PC-3 (cell line): ENCODE measurements at regions not wholly inside any gene's neighbourhood (a gene's known extent, or its start where the extent isn't known, plus 50 kb on each side); places are given as distances from the start of the nearest gene placed in this dataset.

Source experiments
- ATAC-seq: fragments of 200-7000 bp; cut with Tn5 transposase; 2 replicates; pipeline ENCODE4 v1.9.1; 2020; ENCODE audit warnings: mild to moderate bottlenecking, moderate library complexity
- BruUV-seq: library from RNA; stranded (reverse); fragments of 400-500 nt; replicated peaks from 2 replicates; lab custom pipeline; 2021; lab: Mats Ljungman, UMichigan
- CTCF ChIA-PET: fragments of 300-600 bp; sonication (Branson Sonifier 250); formaldehyde crosslinking; loops from one replicate; lab custom pipeline; 2022; ENCODE audit warnings: antibody characterized with exemption; lab: Charles Lee
- POLR2A ChIA-PET: fragments of 300-600 bp; sonication (Branson Sonifier 250); formaldehyde crosslinking; loops from one replicate; lab custom pipeline; 2022; ENCODE audit warnings: antibody characterized with exemption; ENCODE audit not compliant: unreplicated experiment; lab: Charles Lee
- DNase-seq: peaks from one replicate; pipeline ENCODE4 v3.0.0-alpha.2; 2015
- H2AFZ ChIP-seq: fragments of 300-600 bp; sonication (generic); 2 replicates; pipeline ENCODE4 v1.6.0; 2016; ENCODE audit warnings: antibody characterized with exemption, low read length
- H3F3A ChIP-seq: fragments of 300-600 bp; sonication (generic); one replicate; pipeline ENCODE4 v1.6.0; 2017; ENCODE audit warnings: antibody characterized with exemption, low read length, control low read depth, mild to moderate bottlenecking; ENCODE audit not compliant: unreplicated experiment
- H3K27ac ChIP-seq: fragments of 300-600 bp; sonication (generic); 2 replicates; pipeline ENCODE4 v1.5.1; 2016; ENCODE audit warnings: mild to moderate bottlenecking, low read length
- H3K27me3 ChIP-seq: fragments of 300-600 bp; sonication (generic); 2 replicates; pipeline ENCODE4 v1.6.1; 2016; ENCODE audit warnings: low read length, mixed read lengths
- H3K36me3 ChIP-seq: fragments of 300-600 bp; sonication (generic); 2 replicates; pipeline ENCODE4 v1.6.1; 2016; ENCODE audit warnings: low read depth, mixed run types, low read length, mixed read lengths
- H3K4me1 ChIP-seq: fragments of 300-600 bp; sonication (generic); 2 replicates; pipeline ENCODE4 v1.5.1; 2016; ENCODE audit warnings: low read length; ENCODE audit not compliant: insufficient read depth
- H3K4me2 ChIP-seq: fragments of 300-600 bp; sonication (generic); 2 replicates; pipeline ENCODE4 v1.6.0; 2016; ENCODE audit warnings: low read length
- H3K4me3 ChIP-seq: fragments of 300-600 bp; sonication (generic); 2 replicates; pipeline ENCODE4 v1.5.1; 2016; ENCODE audit warnings: mild to moderate bottlenecking, low read length, mixed read lengths
- H3K79me2 ChIP-seq: fragments of 300-600 bp; sonication (generic); 2 replicates; pipeline ENCODE4 v1.6.1; 2017; ENCODE audit warnings: low read length, mixed read lengths
- H3K9ac ChIP-seq: fragments of 300-600 bp; sonication (generic); 2 replicates; pipeline ENCODE4 v1.6.0; 2016; ENCODE audit warnings: mild to moderate bottlenecking, low read length
- H3K9me2 ChIP-seq: fragments of 300-600 bp; sonication (generic); replicated peaks from 2 replicates; pipeline ENCODE4 v1.6.1; 2016; ENCODE audit warnings: mixed run types, low read length, mixed read lengths
- H3K9me3 ChIP-seq: fragments of 300-600 bp; sonication (generic); 2 replicates; pipeline ENCODE4 v1.6.1; 2016; ENCODE audit warnings: low read length, mixed read lengths
- H4K20me1 ChIP-seq: fragments of 300-600 bp; sonication (generic); 2 replicates; pipeline ENCODE4 v1.6.1; 2016; ENCODE audit warnings: low read length, mixed read lengths
- EZH2 ChIP-seq: fragments of 300-600 bp; sonication (generic); IDR thresholded peaks from one replicate; pipeline ENCODE4 v1.6.1; 2017; ENCODE audit warnings: antibody characterized with exemption, mild to moderate bottlenecking, low read length; ENCODE audit not compliant: unreplicated experiment
- EZH2phosphoT487 ChIP-seq: fragments of 300-600 bp; sonication (generic); IDR thresholded peaks from 2 replicates; pipeline ENCODE4 v1.6.1; 2018; ENCODE audit warnings: mild to moderate bottlenecking, antibody characterized with exemption, low read length, borderline replicate concordance
- intact Hi-C: fragments of 100-400 bp; cut with micrococcal nuclease; formaldehyde crosslinking; loops from 2 replicates; pipeline ENCODE4 v1.9.0; 2023
- TF ChIP-seq, protein P1 (sequence below): fragments of 300-600 bp; sonication (generic); conservative IDR thresholded peaks from 2 replicates; pipeline ENCODE4 v1.5.1; 2017; ENCODE audit warnings: antibody characterized with exemption, low read depth, mild to moderate bottlenecking, low read length

- BruUV-seq = no TSS peak
- no peaks in the 10 kb centered on the region for H3K9me3 ChIP-seq
- ChIA-PET POLR2A (no interaction called here), CTCF (no interaction called here)
- H3K4me3 ChIP-seq = no peak overlapping the region
- no peak overlapping the region for H3K4me2 ChIP-seq
- H3K36me3 ChIP-seq = no peaks in the 10 kb centered on the region
- no peaks in the 10 kb centered on the region for H3K9me2 ChIP-seq
- H4K20me1 ChIP-seq = no peaks in the 10 kb centered on the region
- TF ChIP-seq, protein P1, sequence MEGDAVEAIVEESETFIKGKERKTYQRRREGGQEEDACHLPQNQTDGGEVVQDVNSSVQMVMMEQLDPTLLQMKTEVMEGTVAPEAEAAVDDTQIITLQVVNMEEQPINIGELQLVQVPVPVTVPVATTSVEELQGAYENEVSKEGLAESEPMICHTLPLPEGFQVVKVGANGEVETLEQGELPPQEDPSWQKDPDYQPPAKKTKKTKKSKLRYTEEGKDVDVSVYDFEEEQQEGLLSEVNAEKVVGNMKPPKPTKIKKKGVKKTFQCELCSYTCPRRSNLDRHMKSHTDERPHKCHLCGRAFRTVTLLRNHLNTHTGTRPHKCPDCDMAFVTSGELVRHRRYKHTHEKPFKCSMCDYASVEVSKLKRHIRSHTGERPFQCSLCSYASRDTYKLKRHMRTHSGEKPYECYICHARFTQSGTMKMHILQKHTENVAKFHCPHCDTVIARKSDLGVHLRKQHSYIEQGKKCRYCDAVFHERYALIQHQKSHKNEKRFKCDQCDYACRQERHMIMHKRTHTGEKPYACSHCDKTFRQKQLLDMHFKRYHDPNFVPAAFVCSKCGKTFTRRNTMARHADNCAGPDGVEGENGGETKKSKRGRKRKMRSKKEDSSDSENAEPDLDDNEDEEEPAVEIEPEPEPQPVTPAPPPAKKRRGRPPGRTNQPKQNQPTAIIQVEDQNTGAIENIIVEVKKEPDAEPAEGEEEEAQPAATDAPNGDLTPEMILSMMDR = no peak
- TF ChIP-seq EZH2phosphoT487 (no peak), EZH2 (no peak)
- no peak for ATAC-seq
- DNase-seq = peak; percentile 10
- intact Hi-C loops = no loop called here
- H2AFZ ChIP-seq = no peak overlapping the region
- no peaks in the 10 kb centered on the region for H3F3A ChIP-seq
- H3K27ac ChIP-seq = no peak overlapping the region
- H3K4me1 ChIP-seq = peaks cover 28% of the 10 kb centered on the region
- H3K79me2 ChIP-seq = no peaks in the 10 kb centered on the region
- no peaks in the 10 kb centered on the region for H3K27me3 ChIP-seq
- no peak overlapping the region for H3K9ac ChIP-seq
Observed at GRCh38 chr4:19947349-19947748, 304.4 kb upstream of the SLIT2 start.

DNA sequence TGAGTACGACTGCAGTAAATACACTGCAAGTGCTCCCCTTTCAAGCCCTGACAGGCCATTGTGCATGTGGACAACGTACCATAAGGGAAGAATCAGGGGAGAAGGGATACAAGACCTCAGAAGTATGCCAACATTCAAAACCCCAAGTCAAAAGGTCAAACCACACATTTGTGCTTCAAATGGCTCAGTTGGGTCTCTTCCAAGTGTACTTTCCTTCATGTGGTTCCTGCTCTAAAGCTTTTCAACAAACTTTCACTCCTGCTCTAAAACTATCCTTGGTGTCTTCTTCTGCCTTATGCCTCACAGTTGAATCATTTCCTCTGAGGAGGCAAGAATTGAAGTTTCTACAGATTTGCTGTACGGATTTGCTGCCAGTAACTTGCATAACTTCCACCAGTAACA is 305.7 kb upstream of the SLIT2 start:
- Histone ChIP-seq H4K20me1 (no peaks in the 10 kb centered on the region), H3F3A (no peaks in the 10 kb centered on the region), H3K27ac (peak overlapping the region; percentile 53), H2AFZ (no peak overlapping the region), H3K9me3 (no peaks in the 10 kb centered on the region), H3K4me1 (peaks cover 28% of the 10 kb centered on the region), H3K9me2 (no peaks in the 10 kb centered on the region), H3K79me2 (no peaks in the 10 kb centered on the region), H3K4me3 (no peak overlapping the region), H3K27me3 (no peaks in the 10 kb centered on the region), H3K36me3 (no peaks in the 10 kb centered on the region), H3K9ac (no peak overlapping the region), H3K4me2 (peak overlapping the region; percentile 56)
- POLR2A ChIA-PET = no interaction called here
- CTCF ChIA-PET = no interaction called here
- intact Hi-C loops = no loop called here
- BruUV-seq = no TSS peak
- TF ChIP-seq EZH2phosphoT487 (no peak), EZH2 (no peak)
- TF ChIP-seq, protein P1 = no peak
- peak; percentile 92 for ATAC-seq
- peak; percentile 87 for DNase-seq

GRCh38 chr4:19945501-19945900 is 306.2 kb upstream of the SLIT2 start:
- DNase-seq (peak; percentile 4), ATAC-seq (no peak)
- Histone ChIP-seq H3K79me2 (no peaks in the 10 kb centered on the region), H4K20me1 (no peaks in the 10 kb centered on the region), H2AFZ (no peak overlapping the region), H3K36me3 (no peaks in the 10 kb centered on the region), H3K4me3 (no peak overlapping the region), H3K9me2 (no peaks in the 10 kb centered on the region), H3K27me3 (no peaks in the 10 kb centered on the region), H3K27ac (peak overlapping the region; percentile 53), H3K4me1 (peaks cover 28% of the 10 kb centered on the region), H3K9ac (no peak overlapping the region), H3K4me2 (peak overlapping the region; percentile 56), H3K9me3 (no peaks in the 10 kb centered on the region), H3F3A (no peaks in the 10 kb centered on the region)
- ChIA-PET POLR2A (no interaction called here), CTCF (no interaction called here)
- BruUV-seq = no TSS peak
- no peak for TF ChIP-seq EZH2
- TF ChIP-seq, protein P1 = no peak
- intact Hi-C loops = no loop called here
